NCI-H2107 (cell line): ENCODE measurements at regions not wholly inside any gene's neighbourhood (a gene's known extent, or its start where the extent isn't known, plus 50 kb on each side); places are given as distances from the start of the nearest gene placed in this dataset.
"Not testable (repeated sequence)": the region's sequence is repeated elsewhere in the genome, so short reads cannot be mapped to it uniquely, and the experiment has no call there.

ENCODE experiments used
- DNase-seq: peaks from one replicate; lab custom pipeline; 2025; lab: John Stamatoyannopoulos, UW

GRCh38 chr12:67534681-67535080, 113.9 kb upstream of the DYRK2 start:
- no peak for DNase-seq

GRCh38 chr12:67535176-67535575, 113.4 kb upstream of the DYRK2 start:
- DNase-seq = no peak

GRCh38 chr12:67535971-67536370, 112.6 kb upstream of the DYRK2 start:
- DNase-seq = no peak

GRCh38 chr12:67539329-67539728, 109.2 kb upstream of the DYRK2 start:
- DNase-seq = no peak

GRCh38 chr12:67539946-67540345, 108.6 kb upstream of the DYRK2 start:
- no peak for DNase-seq

- DNase-seq = no peak
Measured at GRCh38 chr12:67540920-67541624, 107.5 kb upstream of the DYRK2 start.

DNA sequence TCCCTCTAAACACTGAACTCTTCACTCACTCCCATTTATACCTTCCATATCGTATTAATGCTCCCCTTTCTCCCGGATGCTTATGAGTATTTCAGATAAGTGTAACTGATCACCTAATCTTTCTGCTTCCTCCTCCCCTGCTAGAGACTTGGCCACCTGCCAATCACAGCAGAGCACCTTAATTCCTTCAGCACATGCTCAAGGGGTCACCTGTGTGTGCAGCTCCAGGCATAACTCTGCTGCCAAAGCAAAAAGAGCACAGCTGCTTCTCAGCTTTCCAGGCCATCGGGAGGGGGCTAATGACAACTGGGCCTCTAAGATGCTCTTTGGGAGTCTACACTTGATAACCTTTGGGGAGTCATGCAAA, 106.9 kb upstream of the DYRK2 start:
- DNase-seq = peak; percentile 78

GRCh38 chr12:67543021-67543770, 105.3 kb upstream of the DYRK2 start:
- DNase-seq = no peak

DNA sequence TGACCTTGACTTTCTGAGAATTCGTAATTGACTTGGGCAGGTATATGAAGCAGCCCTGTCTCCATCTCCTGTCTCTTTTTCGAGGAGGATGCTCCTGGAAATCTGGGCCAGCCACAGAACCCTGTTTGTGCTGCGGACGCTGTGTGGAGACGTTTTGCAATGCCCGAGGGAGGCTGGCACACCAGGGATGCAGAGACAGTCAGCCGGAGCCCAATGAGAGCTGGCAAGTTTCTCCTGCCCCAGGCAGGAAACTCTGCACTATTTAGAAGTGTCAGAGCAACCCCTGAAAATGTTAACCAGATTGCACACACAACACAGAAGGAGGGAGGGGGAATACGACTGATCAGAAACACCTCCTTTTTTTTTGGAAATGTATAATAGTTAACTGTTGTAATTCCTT, 103.2 kb upstream of the DYRK2 start:
- no peak for DNase-seq

- DNase-seq = no peak
Measured at GRCh38 chr12:67546746-67547145, 101.8 kb upstream of the DYRK2 start.

GRCh38 chr12:67555075-67555717, 93.3 kb upstream of the DYRK2 start:
- not testable (repeated sequence) for DNase-seq

GRCh38 chr12:67558775-67559174, 89.8 kb upstream of the DYRK2 start:
- no peak for DNase-seq

DNA sequence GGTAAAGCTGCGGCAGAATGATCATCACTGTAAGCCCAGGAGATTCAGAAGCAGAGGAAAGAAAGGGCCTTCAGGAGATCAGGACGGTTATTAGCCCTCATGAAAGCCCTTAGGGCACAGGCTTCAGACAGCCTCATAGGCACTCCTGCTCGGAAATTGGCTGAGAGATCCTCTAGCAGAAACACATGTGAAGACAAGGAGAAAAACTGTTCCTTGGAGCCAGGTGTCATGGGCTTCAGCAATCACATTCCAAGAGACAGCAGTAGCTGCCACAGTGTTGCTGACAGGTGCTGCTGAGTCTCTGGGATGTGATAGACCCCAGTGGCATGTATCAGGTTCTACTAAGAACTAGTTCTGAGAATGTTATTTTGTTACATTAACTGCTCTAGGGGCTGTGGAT, 88.8 kb upstream of the DYRK2 start:
- DNase-seq = no peak

- no peak for DNase-seq
Measured at GRCh38 chr12:67562513-67563287, 85.8 kb upstream of the DYRK2 start.

- DNase-seq = no peak
Measured at GRCh38 chr12:67568055-67568454, 80.5 kb upstream of the DYRK2 start.

DNA sequence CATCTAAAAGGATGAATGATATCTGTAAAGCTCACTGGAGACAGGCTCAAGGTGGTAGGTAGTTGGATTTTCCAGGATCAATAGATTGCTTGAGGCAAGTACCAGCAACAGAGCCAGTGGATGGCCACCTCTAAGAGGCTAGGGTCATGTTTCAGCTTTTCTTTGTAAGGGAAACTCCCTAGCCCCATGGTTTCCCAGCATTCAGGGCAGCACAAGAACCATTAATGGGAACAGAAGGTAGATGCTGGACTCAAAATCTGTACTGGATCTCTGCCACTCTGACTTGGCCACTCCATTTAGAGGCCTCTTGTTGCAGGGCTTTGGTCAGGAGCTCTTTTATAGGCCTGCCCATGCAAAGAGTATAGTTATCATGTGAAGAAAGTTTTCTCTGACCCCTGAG, 76.1 kb upstream of the DYRK2 start:
- peak; percentile 46 for DNase-seq

DNA sequence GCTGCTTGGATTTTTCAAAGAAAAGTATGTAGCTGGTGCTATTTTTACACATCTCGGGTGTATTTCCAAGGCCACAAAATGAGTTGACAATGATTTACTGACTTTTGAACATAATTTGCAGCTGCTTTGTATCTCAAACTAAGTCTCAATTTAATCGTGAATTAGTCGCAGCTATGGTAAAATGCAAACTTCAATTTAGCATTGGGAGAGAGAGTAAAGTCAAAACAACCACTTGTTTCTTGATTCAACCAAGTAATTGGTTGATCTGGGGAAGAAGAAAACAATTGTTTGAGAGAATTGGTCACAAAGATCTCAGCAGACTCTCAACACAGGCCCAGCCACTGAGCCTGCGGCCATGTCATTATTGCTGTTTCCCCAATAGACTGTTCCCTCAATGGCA, 75.0 kb upstream of the DYRK2 start:
- no peak for DNase-seq

- no peak for DNase-seq
Measured at GRCh38 chr12:67578976-67579661, 69.4 kb upstream of the DYRK2 start.

- DNase-seq = no peak
Measured at GRCh38 chr12:67579662-67580003, 68.9 kb upstream of the DYRK2 start.

DNA sequence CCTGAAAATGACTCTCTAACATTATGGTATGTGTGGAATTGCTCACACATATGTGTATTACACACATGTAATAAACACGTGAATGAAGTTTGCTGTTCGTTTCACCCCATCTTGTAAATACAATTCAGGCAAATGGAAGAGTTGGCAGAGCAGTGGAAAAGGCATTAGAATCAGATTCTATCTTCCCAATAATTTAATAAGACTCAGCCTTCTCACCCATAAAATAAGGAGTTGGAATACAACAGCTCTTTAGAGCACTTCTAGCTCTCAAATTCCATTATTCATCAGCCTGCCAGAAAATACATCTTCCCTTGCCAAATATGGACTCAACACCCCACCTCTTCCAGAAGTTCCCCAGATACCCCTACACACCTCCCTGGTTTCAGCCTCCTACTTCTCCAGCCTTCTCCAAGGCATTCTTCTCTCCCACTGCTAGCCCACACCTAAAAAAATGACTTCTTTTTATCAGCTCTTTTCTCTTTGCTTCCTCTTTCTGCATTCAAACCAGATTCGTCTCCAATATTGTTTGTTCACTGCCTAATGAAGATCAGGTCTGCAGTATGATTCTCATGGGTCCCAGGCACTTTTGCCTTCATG, 66.2 kb upstream of the DYRK2 start:
- DNase-seq = no peak

- DNase-seq = no peak
Measured at GRCh38 chr12:67582844-67583243, 65.7 kb upstream of the DYRK2 start.

DNA sequence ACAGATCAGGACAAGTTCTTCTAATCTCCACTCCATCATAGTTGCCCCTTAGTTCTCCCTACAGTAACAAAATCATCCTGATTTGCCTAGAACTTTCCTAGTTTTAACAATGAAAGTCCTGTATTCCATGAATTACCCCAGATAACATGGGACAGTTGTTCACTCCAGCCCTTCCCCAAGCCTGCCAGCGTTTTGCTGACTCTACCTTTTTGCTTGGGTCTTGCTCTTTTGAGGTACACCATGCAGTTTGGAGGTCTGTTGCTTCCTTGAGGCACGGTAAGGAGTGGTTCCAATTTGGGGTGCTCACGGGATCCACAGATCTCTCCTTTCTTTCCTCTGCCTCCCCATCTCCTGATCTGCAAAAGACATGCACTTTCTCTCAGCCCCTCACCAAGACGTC, 61.6 kb upstream of the DYRK2 start:
- DNase-seq = no peak
